ENCODE measurements at regions not wholly inside any gene's neighbourhood (a gene's known extent, or its start where the extent isn't known, plus 50 kb on each side); places are given as distances from the start of the nearest gene placed in this dataset.
A peak's percentile ranks its signal among the peaks of the same experiment; 100 is the strongest.

- H3K9me3 Mint-ChIP-seq (ENCODE audit: unreplicated experiment): no peaks in the 10 kb centered on the region
- no peaks in the 10 kb centered on the region for H3K36me3 Mint-ChIP-seq (ENCODE audit: insufficient read depth, unreplicated experiment)
- H3K4me1 Mint-ChIP-seq (ENCODE audit: insufficient read depth, unreplicated experiment): peaks cover 45% of the 10 kb centered on the region
- BruUV-seq (replicated peaks): no TSS peak
- H3K4me3 Mint-ChIP-seq (ENCODE audit: unreplicated experiment): no peak overlapping the region
- intact Hi-C loops (cut with micrococcal nuclease): loop anchor here (5.0 kb wide), 1 partner anchor 164 kb away; the partner anchor contains the start of gene FOXD1
- TF ChIP-seq CTCF (IDR thresholded peaks at IDR 0.05; ENCODE audit: unreplicated experiment): no peak
- CTCF ChIA-PET: interaction anchor here (0.5 to 3.4 kb wide), 5 partner anchors 38 to 68 kb away, joined by 3 to 12 read pairs (median 4); no protein-coding TSS in a partner anchor
- peak overlapping the region; percentile 52 for H3K27ac Mint-ChIP-seq (ENCODE audit: low read depth, unreplicated experiment)
- POLR2A ChIA-PET: interaction anchor here (0.5 to 1.9 kb wide), 6 partner anchors 9 to 214 kb away, joined by 3 to 6 read pairs (median 4); no protein-coding TSS in a partner anchor
- DNase-seq (ENCODE audit: unreplicated experiment): no peak
- H3K27me3 Mint-ChIP-seq (ENCODE audit: insufficient read depth, unreplicated experiment): no peaks in the 10 kb centered on the region
Observed at GRCh38 chr5:73282923-73283322, 109.9 kb downstream of the TMEM174 start.

- intact Hi-C loops (cut with micrococcal nuclease): loop anchor here (5.0 kb wide), 1 partner anchor 165 kb away; the partner anchor contains the start of gene FOXD1
- Mint-ChIP-seq H3K9me3 (ENCODE audit: unreplicated experiment) (no peaks in the 10 kb centered on the region), H3K36me3 (ENCODE audit: insufficient read depth, unreplicated experiment) (no peaks in the 10 kb centered on the region), H3K4me1 (ENCODE audit: insufficient read depth, unreplicated experiment) (peaks cover 50% of the 10 kb centered on the region), H3K4me3 (ENCODE audit: unreplicated experiment) (no peak overlapping the region), H3K27ac (ENCODE audit: low read depth, unreplicated experiment) (peak overlapping the region; percentile 52), H3K27me3 (ENCODE audit: insufficient read depth, unreplicated experiment) (no peaks in the 10 kb centered on the region)
- no TSS peak for BruUV-seq (replicated peaks)
- no peak for DNase-seq (ENCODE audit: unreplicated experiment)
- no peak for TF ChIP-seq CTCF (IDR thresholded peaks at IDR 0.05; ENCODE audit: unreplicated experiment)
- CTCF ChIA-PET: interaction anchor here (1.3 to 3.4 kb wide), 2 partner anchors 66 to 67 kb away, joined by 6 to 12 read pairs; no protein-coding TSS in a partner anchor
- POLR2A ChIA-PET: interaction anchor here (0.5 to 4.6 kb wide), 9 partner anchors 9 to 214 kb away, joined by 3 to 23 read pairs (median 4); partner anchors contain the start of gene FOXD1
Observed at GRCh38 chr5:73282383-73282782, 109.4 kb downstream of the TMEM174 start.

GRCh38 chr5:73280821-73281746, 108.1 kb downstream of the TMEM174 start:
- intact Hi-C loops (cut with micrococcal nuclease): loop anchor here (5.0 kb wide), 1 partner anchor 166 kb away; the partner anchor contains the start of gene FOXD1
- H3K9me3 Mint-ChIP-seq (ENCODE audit: unreplicated experiment): no peaks in the 10 kb centered on the region
- peaks cover 53% of the 10 kb centered on the region for H3K4me1 Mint-ChIP-seq (ENCODE audit: insufficient read depth, unreplicated experiment)
- POLR2A ChIA-PET: interaction anchor here (0.7 to 4.6 kb wide), 17 partner anchors 8 to 217 kb away, joined by 3 to 23 read pairs (median 4); partner anchors contain the start of genes BTF3 and FOXD1
- H3K27me3 Mint-ChIP-seq (ENCODE audit: insufficient read depth, unreplicated experiment): no peaks in the 10 kb centered on the region
- H3K4me3 Mint-ChIP-seq (ENCODE audit: unreplicated experiment): peak overlapping the region; percentile 49
- DNase-seq (ENCODE audit: unreplicated experiment): peak; percentile 96
- H3K27ac Mint-ChIP-seq (ENCODE audit: low read depth, unreplicated experiment): peak overlapping the region; percentile 72
- CTCF ChIA-PET: interaction anchor here (0.6 to 3.4 kb wide), 2 partner anchors 65 to 203 kb away, joined by 3 to 12 read pairs; no protein-coding TSS in a partner anchor
- H3K36me3 Mint-ChIP-seq (ENCODE audit: insufficient read depth, unreplicated experiment): no peaks in the 10 kb centered on the region
- no peak for TF ChIP-seq CTCF (IDR thresholded peaks at IDR 0.05; ENCODE audit: unreplicated experiment)
- BruUV-seq (replicated peaks): no TSS peak

GRCh38 chr5:73280386-73280785, 107.4 kb downstream of the TMEM174 start:
- Mint-ChIP-seq H3K27me3 (ENCODE audit: insufficient read depth, unreplicated experiment) (no peaks in the 10 kb centered on the region), H3K9me3 (ENCODE audit: unreplicated experiment) (no peaks in the 10 kb centered on the region), H3K27ac (ENCODE audit: low read depth, unreplicated experiment) (peak overlapping the region; percentile 72), H3K36me3 (ENCODE audit: insufficient read depth, unreplicated experiment) (no peaks in the 10 kb centered on the region), H3K4me3 (ENCODE audit: unreplicated experiment) (no peak overlapping the region), H3K4me1 (ENCODE audit: insufficient read depth, unreplicated experiment) (peaks cover 53% of the 10 kb centered on the region)
- peak; percentile 28 for DNase-seq (ENCODE audit: unreplicated experiment)
- no peak for TF ChIP-seq CTCF (IDR thresholded peaks at IDR 0.05; ENCODE audit: unreplicated experiment)
- ChIA-PET CTCF (interaction anchor here (0.6 to 3.4 kb wide), 3 partner anchors 64 to 202 kb away, joined by 3 to 12 read pairs (median 4); no protein-coding TSS in a partner anchor), POLR2A (interaction anchor here (0.5 to 4.6 kb wide), 12 partner anchors 8 to 217 kb away, joined by 3 to 23 read pairs (median 6); partner anchors contain the start of genes BTF3 and FOXD1)
- intact Hi-C loops (cut with micrococcal nuclease): loop anchor here (5.0 kb wide), 1 partner anchor 167 kb away; the partner anchor contains the start of gene FOXD1
- BruUV-seq (replicated peaks): no TSS peak
